GM20000 (cell line): ENCODE measurements at regions not wholly inside any gene's neighbourhood (a gene's known extent, or its start where the extent isn't known, plus 50 kb on each side); places are given as distances from the start of the nearest gene placed in this dataset.
"Not testable (repeated sequence)": the region's sequence is repeated elsewhere in the genome, so short reads cannot be mapped to it uniquely, and the experiment has no call there.

Source experiments
- DNase-seq: peaks from one replicate; pipeline ENCODE4 v3.0.0; 2012; ENCODE audit warnings: low spot score

GRCh38 chrY:11156100-11156499 lies 1544.9 kb upstream of the USP9Y start:
- DNase-seq = not testable (repeated sequence)

- not testable (repeated sequence) for DNase-seq
Observed at GRCh38 chrY:11156846-11157245, 1544.2 kb upstream of the USP9Y start.

- not testable (repeated sequence) for DNase-seq
Observed at GRCh38 chrY:11177033-11177432, 1524.0 kb upstream of the USP9Y start.

DNA sequence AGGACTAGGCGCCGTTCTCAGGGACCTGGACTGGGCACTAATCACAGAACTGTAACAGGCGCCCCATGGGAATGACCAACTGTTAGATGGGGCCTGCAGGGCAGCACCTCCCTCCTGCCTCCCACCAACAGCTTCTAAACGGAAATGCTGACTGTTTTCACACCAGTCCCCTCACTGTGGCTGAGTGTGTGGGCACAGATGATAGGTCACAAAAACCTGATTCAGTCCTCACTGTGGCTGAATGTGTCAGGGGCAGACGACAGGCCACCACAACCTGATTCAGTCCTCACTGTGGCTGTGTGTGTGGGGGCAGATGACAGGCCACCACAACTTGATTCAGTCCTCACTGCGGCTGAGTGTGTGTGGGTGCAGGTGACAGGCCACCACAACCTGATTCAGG lies 1499.9 kb upstream of the USP9Y start:
- not testable (repeated sequence) for DNase-seq

DNA sequence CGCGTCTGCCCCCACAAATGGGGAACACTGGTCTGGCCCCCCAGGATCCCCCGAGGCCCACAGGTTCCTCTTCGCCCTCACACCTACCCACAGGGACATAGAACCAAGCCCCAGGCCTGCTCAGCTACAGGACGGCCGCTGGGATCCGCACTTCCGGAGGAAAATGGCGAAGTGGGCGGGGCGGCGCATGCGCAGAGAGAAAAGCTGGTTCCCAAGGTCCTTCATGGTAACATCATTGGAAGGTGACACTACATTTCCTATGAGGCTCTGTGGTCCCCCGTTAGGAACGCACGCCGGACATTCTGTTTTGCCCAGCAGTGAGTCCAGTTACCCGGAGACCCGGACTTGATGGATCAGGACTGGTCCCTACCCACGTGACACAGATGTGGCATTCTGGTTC lies 1486.2 kb upstream of the USP9Y start:
- not testable (repeated sequence) for DNase-seq
